ENCODE measurements at regions not wholly inside any gene's neighbourhood (a gene's known extent, or its start where the extent isn't known, plus 50 kb on each side); places are given as distances from the start of the nearest gene placed in this dataset.
"Not testable (repeated sequence)": the region's sequence is repeated elsewhere in the genome, so short reads cannot be mapped to it uniquely, and the experiment has no call there.

- no peak for DNase-seq (ENCODE audit: low spot score)
Measured at GRCh38 chr6:106800379-106800778, 171.0 kb downstream of the QRSL1 start.

- no peak for DNase-seq (ENCODE audit: low spot score)
Measured at GRCh38 chr6:106799031-106799894, 169.9 kb downstream of the QRSL1 start.

GRCh38 chr6:106797186-106797585, 167.8 kb downstream of the QRSL1 start:
- no peak for DNase-seq (ENCODE audit: low spot score)

- no peak for DNase-seq (ENCODE audit: low spot score)
Measured at GRCh38 chr6:106796781-106797180, 167.4 kb downstream of the QRSL1 start.

- DNase-seq (ENCODE audit: low spot score) = no peak
Measured at GRCh38 chr6:106794129-106794528, 164.8 kb downstream of the QRSL1 start.

- DNase-seq (ENCODE audit: low spot score) = no peak
Measured at GRCh38 chr6:106792536-106793236, 163.3 kb downstream of the QRSL1 start.

GRCh38 chr6:106790935-106791334, 161.6 kb downstream of the QRSL1 start:
- DNase-seq (ENCODE audit: low spot score) = no peak

GRCh38 chr6:106790149-106790770, 160.9 kb downstream of the QRSL1 start:
- no peak for DNase-seq (ENCODE audit: low spot score)

GRCh38 chr6:106789428-106790148, 160.2 kb downstream of the QRSL1 start:
- no peak for DNase-seq (ENCODE audit: low spot score)

- no peak for DNase-seq (ENCODE audit: low spot score)
Measured at GRCh38 chr6:106788761-106789160, 159.4 kb downstream of the QRSL1 start.

GRCh38 chr6:106787327-106788196, 158.2 kb downstream of the QRSL1 start:
- DNase-seq (ENCODE audit: low spot score) = no peak

GRCh38 chr6:106785298-106785697, 155.9 kb downstream of the QRSL1 start:
- DNase-seq (ENCODE audit: low spot score) = no peak

- peak; percentile 1 for DNase-seq (ENCODE audit: low spot score)
Measured at GRCh38 chr6:106783640-106784566, 154.5 kb downstream of the QRSL1 start.

GRCh38 chr6:106782536-106783285, 153.3 kb downstream of the QRSL1 start:
- DNase-seq (ENCODE audit: low spot score) = no peak

- DNase-seq (ENCODE audit: low spot score) = not testable (repeated sequence)
Measured at GRCh38 chr6:106779552-106779951, 150.2 kb downstream of the QRSL1 start.

GRCh38 chr6:106778943-106779342, 149.6 kb downstream of the QRSL1 start:
- DNase-seq (ENCODE audit: low spot score) = no peak

GRCh38 chr6:106773996-106774629, 144.7 kb downstream of the QRSL1 start:
- no peak for DNase-seq (ENCODE audit: low spot score)

- DNase-seq (ENCODE audit: low spot score) = no peak
Measured at GRCh38 chr6:106773522-106773921, 144.1 kb downstream of the QRSL1 start.

All from RKO (cell line).